ENCODE measurements at regions not wholly inside any gene's neighbourhood (a gene's known extent, or its start where the extent isn't known, plus 50 kb on each side); places are given as distances from the start of the nearest gene placed in this dataset.

DNA sequence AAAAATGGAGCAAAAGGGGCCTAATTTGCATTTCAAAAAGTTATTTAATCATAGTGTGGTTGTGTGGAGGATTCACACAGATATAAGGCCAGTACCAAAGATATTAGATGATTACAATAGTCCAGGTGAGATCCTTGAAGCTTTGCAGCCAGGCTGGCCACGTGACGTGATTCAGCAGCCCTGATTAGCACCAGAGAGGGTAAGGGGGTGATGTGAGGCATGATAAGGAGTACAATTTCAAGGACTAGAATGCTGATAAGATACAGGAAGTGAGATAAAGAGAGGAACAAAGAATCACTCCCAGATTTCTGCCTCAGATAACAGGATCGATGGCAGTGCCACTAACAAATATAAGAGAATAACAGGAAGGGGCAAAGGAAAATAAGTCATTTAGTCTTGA lies 108.4 kb upstream of the PALS2 start:
- TF ChIP-seq POLR2A (IDR thresholded peaks at IDR 0.05) = no peak
- TF ChIP-seq, protein P1, sequence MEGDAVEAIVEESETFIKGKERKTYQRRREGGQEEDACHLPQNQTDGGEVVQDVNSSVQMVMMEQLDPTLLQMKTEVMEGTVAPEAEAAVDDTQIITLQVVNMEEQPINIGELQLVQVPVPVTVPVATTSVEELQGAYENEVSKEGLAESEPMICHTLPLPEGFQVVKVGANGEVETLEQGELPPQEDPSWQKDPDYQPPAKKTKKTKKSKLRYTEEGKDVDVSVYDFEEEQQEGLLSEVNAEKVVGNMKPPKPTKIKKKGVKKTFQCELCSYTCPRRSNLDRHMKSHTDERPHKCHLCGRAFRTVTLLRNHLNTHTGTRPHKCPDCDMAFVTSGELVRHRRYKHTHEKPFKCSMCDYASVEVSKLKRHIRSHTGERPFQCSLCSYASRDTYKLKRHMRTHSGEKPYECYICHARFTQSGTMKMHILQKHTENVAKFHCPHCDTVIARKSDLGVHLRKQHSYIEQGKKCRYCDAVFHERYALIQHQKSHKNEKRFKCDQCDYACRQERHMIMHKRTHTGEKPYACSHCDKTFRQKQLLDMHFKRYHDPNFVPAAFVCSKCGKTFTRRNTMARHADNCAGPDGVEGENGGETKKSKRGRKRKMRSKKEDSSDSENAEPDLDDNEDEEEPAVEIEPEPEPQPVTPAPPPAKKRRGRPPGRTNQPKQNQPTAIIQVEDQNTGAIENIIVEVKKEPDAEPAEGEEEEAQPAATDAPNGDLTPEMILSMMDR (IDR thresholded peaks at IDR 0.05) = no peak

All from esophagus squamous epithelium (tissue), 4 donors.